Upper lobe of left lung (tissue), 6 donors: ENCODE measurements at regions not wholly inside any gene's neighbourhood (a gene's known extent, or its start where the extent isn't known, plus 50 kb on each side); places are given as distances from the start of the nearest gene placed in this dataset.

Experiments
- ATAC-seq, 2 donors: fragments of 200-7000 bp; cut with Tn5 transposase; one replicate each; pipeline ENCODE4 v1.9.1; 2022; ENCODE audit warnings: mild to moderate bottlenecking in 2 of 2, moderate library complexity in 2 of 2; ENCODE audit not compliant: low FRiP score in 2 of 2
- DNase-seq, 2 donors: peaks; one replicate each; pipeline ENCODE4 v3.0.0-alpha.2; 2019 to 2020
- H3K27ac ChIP-seq, 4 donors: fragments of 200-600 bp; sonication (generic); one replicate each; pipeline ENCODE4 v1.5.1; 2016 to 2019
- H3K27me3 ChIP-seq, 4 donors: fragments of 200-600 bp; sonication (generic); one replicate each; pipeline ENCODE4 v1.5.1; 2017 to 2019
- H3K36me3 ChIP-seq, 4 donors: fragments of 200-600 bp; sonication (generic); one replicate each; pipeline ENCODE4 v1.5.1; 2016 to 2019
- H3K4me1 ChIP-seq, 4 donors: fragments of 200-600 bp; sonication (generic); one replicate each; pipeline ENCODE4 v1.5.1; 2018 to 2019
- H3K4me3 ChIP-seq, 4 donors: fragments of 200-600 bp; sonication (generic); one replicate each; pipeline ENCODE4 v1.5.1; 2017 to 2019; ENCODE audit warnings: mild to moderate bottlenecking in 2 of 4, moderate library complexity in 1 of 4
- H3K9me3 ChIP-seq, 4 donors: fragments of 200-600 bp; sonication (generic); one replicate each; pipeline ENCODE4 v1.5.1; 2018 to 2019
- CTCF ChIP-seq, 6 experiments: fragments of 450-650 bp in 4 of 6; fragments of 200-600 bp in 2 of 6; sonication (generic) in 2 of 6; IDR thresholded peaks; one replicate each; pipeline ENCODE4 v1.5.1; 2016 to 2019; ENCODE audit warnings: antibody characterized with exemption in 6 of 6
- EP300 ChIP-seq, 4 donors: sonication (generic); formaldehyde crosslinking; IDR thresholded peaks; one replicate each; pipeline ENCODE4 v1.5.1; 2017; ENCODE audit warnings: antibody characterized with exemption in 4 of 4, control low read depth in 2 of 4
- POLR2A ChIP-seq, 4 donors: fragments of 450-650 bp; IDR thresholded peaks; one replicate each; pipeline ENCODE4 v1.5.1; 2016 to 2017; ENCODE audit warnings: antibody characterized with exemption in 4 of 4, mild to moderate bottlenecking in 2 of 4
- POLR2AphosphoS5 ChIP-seq, 2 donors: sonication (generic); formaldehyde crosslinking; IDR thresholded peaks; one replicate each; pipeline ENCODE4 v1.5.1; 2017; ENCODE audit warnings: antibody characterized with exemption in 2 of 2
- WGBS, 2 donors: methylation state at CpG; one replicate each; pipeline ENCODE4 v1.1.5; 2017 to 2018; 5-methylcytosine and 5-hydroxymethylcytosine counted together
- donor health status: DM: no; HTN: no; CAD: no; lungs with moderate emphysema.
- donor health status: DM: no; HTN: yes; CAD: no; lungs with severe emphysema.

- H3K9me3 ChIP-seq: no peaks in the 10 kb centered on the region
- peaks cover 0 to 15% (median 10%) of the 10 kb centered on the region in 4 donors for H3K4me1 ChIP-seq
- ATAC-seq (no peak), DNase-seq (no peak)
- TF ChIP-seq CTCF (IDR thresholded peaks at IDR 0.05) (no peak), POLR2A (IDR thresholded peaks at IDR 0.05) (no peak), POLR2AphosphoS5 (IDR thresholded peaks at IDR 0.05) (no peak), EP300 (IDR thresholded peaks at IDR 0.05) (no peak)
- WGBS, 2 donors: 86 to 87% methylated on average over 5 of the region's 5 CpGs
- no peaks in the 10 kb centered on the region for H3K27me3 ChIP-seq
- no peak overlapping the region for H3K4me3 ChIP-seq
- H3K27ac ChIP-seq: no peak overlapping the region
- no peaks in the 10 kb centered on the region for H3K36me3 ChIP-seq
Observed at GRCh38 chr7:35555386-35555785, 139.5 kb downstream of the HERPUD2 start.

- Histone ChIP-seq H3K9me3 (no peaks in the 10 kb centered on the region), H3K36me3 (no peaks in the 10 kb centered on the region), H3K4me3 (no peak overlapping the region), H3K27me3 (no peaks in the 10 kb centered on the region), H3K4me1 (peaks cover 0 to 15% (median 10%) of the 10 kb centered on the region in 4 donors), H3K27ac (peak overlapping the region in 1 of 4 donors; percentile 49)
- 39 to 44% methylated on average over 2 of the region's 2 CpGs for WGBS, 2 donors
- peak in 1 of 2 donors; percentile 50 for DNase-seq
- peak; percentile 49 to 82 for ATAC-seq
- no peak for TF ChIP-seq EP300 (IDR thresholded peaks at IDR 0.05)
- no peak for TF ChIP-seq POLR2A (IDR thresholded peaks at IDR 0.05)
- TF ChIP-seq CTCF (IDR thresholded peaks at IDR 0.05): no peak
Observed at GRCh38 chr7:35553519-35553918, 141.4 kb downstream of the HERPUD2 start.

GRCh38 chr7:35552691-35553090 is 142.2 kb downstream of the HERPUD2 start:
- H3K4me1 ChIP-seq: peaks cover 0 to 15% (median 10%) of the 10 kb centered on the region in 4 donors
- H3K9me3 ChIP-seq: no peaks in the 10 kb centered on the region
- DNase-seq: no peak
- ATAC-seq: no peak
- no peak overlapping the region for H3K27ac ChIP-seq
- H3K36me3 ChIP-seq: no peaks in the 10 kb centered on the region
- no peak for TF ChIP-seq EP300 (IDR thresholded peaks at IDR 0.05)
- no peak for TF ChIP-seq POLR2A (IDR thresholded peaks at IDR 0.05)
- no peak for TF ChIP-seq POLR2AphosphoS5 (IDR thresholded peaks at IDR 0.05)
- TF ChIP-seq CTCF (IDR thresholded peaks at IDR 0.05): no peak
- no peak overlapping the region for H3K4me3 ChIP-seq
- no peaks in the 10 kb centered on the region for H3K27me3 ChIP-seq
- 77 to 89% methylated on average over 2 of the region's 2 CpGs for WGBS, 2 donors

DNA sequence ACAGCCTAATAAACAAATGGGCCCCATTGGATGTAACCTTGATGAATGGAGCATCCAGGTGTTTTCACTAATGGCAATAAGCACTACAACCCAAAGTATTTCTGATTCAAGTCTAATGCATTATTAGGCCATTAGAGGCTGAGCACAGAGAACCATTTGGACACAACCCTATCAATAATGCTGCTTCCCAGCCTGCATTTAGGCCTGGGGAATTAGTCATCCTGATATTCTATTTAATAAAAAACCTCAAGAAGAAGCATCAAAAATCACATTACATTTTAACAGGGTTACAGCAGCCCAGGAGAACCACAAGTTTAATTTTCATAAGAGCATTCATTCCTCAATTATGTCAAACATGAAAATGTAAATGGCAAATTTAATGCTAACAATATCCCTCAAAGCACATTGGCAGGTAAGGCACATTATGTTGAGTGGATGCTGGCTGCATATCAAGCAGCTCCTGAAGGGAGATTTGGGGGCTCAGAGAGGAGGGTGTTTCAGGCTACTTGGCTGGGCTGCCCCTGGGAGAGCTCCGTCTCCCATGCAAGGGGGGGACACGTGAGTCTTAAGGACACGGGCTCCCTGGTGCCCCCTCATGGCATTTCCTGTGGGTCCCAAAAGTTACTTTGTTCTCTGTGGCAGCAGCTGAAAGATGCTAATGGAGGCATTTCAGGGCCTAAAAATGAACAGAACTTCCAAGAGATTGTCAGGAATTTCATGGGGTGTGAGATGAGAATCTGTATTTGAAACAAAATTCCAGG is 143.4 kb downstream of the HERPUD2 start:
- WGBS, 2 donors: 40 to 46% methylated on average over 1 to 3 of the region's 3 CpGs
- no peaks in the 10 kb centered on the region for H3K36me3 ChIP-seq
- no peak for DNase-seq

More for the DNA sequence above, 143.4 kb downstream of the HERPUD2 start:
- ATAC-seq: no peak
- Histone ChIP-seq H3K4me3 (no peak overlapping the region), H3K4me1 (peaks cover 0 to 15% (median 4%) of the 10 kb centered on the region in 4 donors), H3K27me3 (no peaks in the 10 kb centered on the region), H3K27ac (no peak overlapping the region), H3K9me3 (no peaks in the 10 kb centered on the region)
- TF ChIP-seq EP300 (IDR thresholded peaks at IDR 0.05) (no peak), POLR2AphosphoS5 (IDR thresholded peaks at IDR 0.05) (no peak), POLR2A (IDR thresholded peaks at IDR 0.05) (no peak), CTCF (IDR thresholded peaks at IDR 0.05) (no peak)
